ENCODE measurements at regions not wholly inside any gene's neighbourhood (a gene's known extent, or its start where the extent isn't known, plus 50 kb on each side); places are given as distances from the start of the nearest gene placed in this dataset.
A peak's percentile ranks its signal among the peaks of the same experiment; 100 is the strongest.

- Histone ChIP-seq H3K36me3 (ENCODE audit: control insufficient read depth in 2 of 2, extremely low read depth in 1 of 2, insufficient read depth in 2 of 2, low read length in 2 of 2) (no peaks in the 10 kb centered on the region), H4K20me1 (ENCODE audit: control insufficient read depth, extremely low read depth, insufficient read depth, low read length) (no peaks in the 10 kb centered on the region), H3K4me2 (ENCODE audit: control insufficient read depth, extremely low read depth, insufficient read depth, low read depth, low read length) (no peak overlapping the region), H3K4me1 (ENCODE audit: control insufficient read depth, extremely low read depth, insufficient read depth, low read length) (peaks cover 15% of the 10 kb centered on the region), H3K79me2 (ENCODE audit: control insufficient read depth, insufficient read depth, low read length) (no peaks in the 10 kb centered on the region), H3K9me1 (ENCODE audit: control insufficient read depth, extremely low read depth, insufficient read depth, low read length) (no peaks in the 10 kb centered on the region), H3K27me3 (ENCODE audit: control insufficient read depth, extremely low read depth, insufficient read depth, low read length) (no peaks in the 10 kb centered on the region), H3K27ac (ENCODE audit: control insufficient read depth, insufficient read depth, low read length) (no peak overlapping the region), H3K9ac (ENCODE audit: control insufficient read depth, extremely low read depth, insufficient read depth, low read length) (no peak overlapping the region), H3K4me3 (ENCODE audit: control insufficient read depth in 2 of 3, extremely low read depth in 1 of 3, insufficient read depth in 2 of 3, low read depth in 1 of 3, low read length in 3 of 3) (no peak overlapping the region), H2AFZ (ENCODE audit: control insufficient read depth, low read length) (no peak overlapping the region), H3K9me3 (ENCODE audit: control insufficient read depth, low read depth, low read length) (no peaks in the 10 kb centered on the region)
- no peak for TF ChIP-seq EZH2 (IDR thresholded peaks at IDR 0.05; ENCODE audit: low read length)
- no peak for TF ChIP-seq CTCF (optimal IDR thresholded peaks at IDR 0.05 in 1 of 3, IDR thresholded peaks at IDR 0.05 in 1 of 3, conservative IDR thresholded peaks at IDR 0.05 in 1 of 3; ENCODE audit: extremely low read depth in 1 of 3, insufficient read depth in 2 of 3, low read length in 3 of 3)
- FAIRE-seq (no peak), DNase-seq (ENCODE audit: low read depth, low spot score) (no peak)
- dilution Hi-C loops (cut with MboI; ENCODE audit: extremely low pct_ligation_motif_present, low sequenced_read_pairs) = no loop called here
Measured at GRCh38 chr3:150296123-150296735, 111.9 kb upstream of the TSC22D2 start.

GRCh38 chr3:150293401-150294001 lies 114.6 kb upstream of the TSC22D2 start:
- Histone ChIP-seq H3K27me3 (ENCODE audit: control insufficient read depth, extremely low read depth, insufficient read depth, low read length) (no peaks in the 10 kb centered on the region), H3K4me2 (ENCODE audit: control insufficient read depth, extremely low read depth, insufficient read depth, low read depth, low read length) (no peak overlapping the region), H3K9me3 (ENCODE audit: control insufficient read depth, low read depth, low read length) (no peaks in the 10 kb centered on the region), H3K4me3 (ENCODE audit: control insufficient read depth in 2 of 3, extremely low read depth in 1 of 3, insufficient read depth in 2 of 3, low read depth in 1 of 3, low read length in 3 of 3) (no peak overlapping the region), H3K27ac (ENCODE audit: control insufficient read depth, insufficient read depth, low read length) (no peak overlapping the region), H2AFZ (ENCODE audit: control insufficient read depth, low read length) (no peak overlapping the region), H4K20me1 (ENCODE audit: control insufficient read depth, extremely low read depth, insufficient read depth, low read length) (no peaks in the 10 kb centered on the region), H3K4me1 (ENCODE audit: control insufficient read depth, extremely low read depth, insufficient read depth, low read length) (peaks cover 6% of the 10 kb centered on the region), H3K9me1 (ENCODE audit: control insufficient read depth, extremely low read depth, insufficient read depth, low read length) (no peaks in the 10 kb centered on the region), H3K79me2 (ENCODE audit: control insufficient read depth, insufficient read depth, low read length) (no peaks in the 10 kb centered on the region), H3K9ac (ENCODE audit: control insufficient read depth, extremely low read depth, insufficient read depth, low read length) (no peak overlapping the region), H3K36me3 (ENCODE audit: control insufficient read depth in 2 of 2, extremely low read depth in 1 of 2, insufficient read depth in 2 of 2, low read length in 2 of 2) (no peaks in the 10 kb centered on the region)
- dilution Hi-C loops (cut with MboI; ENCODE audit: extremely low pct_ligation_motif_present, low sequenced_read_pairs) = no loop called here
- TF ChIP-seq EZH2 (IDR thresholded peaks at IDR 0.05; ENCODE audit: low read length) = no peak
- TF ChIP-seq CTCF (optimal IDR thresholded peaks at IDR 0.05 in 1 of 3, IDR thresholded peaks at IDR 0.05 in 1 of 3, conservative IDR thresholded peaks at IDR 0.05 in 1 of 3; ENCODE audit: extremely low read depth in 1 of 3, insufficient read depth in 2 of 3, low read length in 3 of 3) = no peak
- DNase-seq (ENCODE audit: low read depth, low spot score) (no peak), FAIRE-seq (peak; percentile 39)
